ENCODE measurements at regions not wholly inside any gene's neighbourhood (a gene's known extent, or its start where the extent isn't known, plus 50 kb on each side); places are given as distances from the start of the nearest gene placed in this dataset.

GRCh38 chr4:162984621-162985020, 182.1 kb downstream of the NAF1 start:
- no peak overlapping the region for H3K9ac ChIP-seq (ENCODE audit: insufficient read depth in 1 of 2, low read length in 2 of 2)
- ATAC-seq (ENCODE audit: insufficient read depth, low FRiP score): no peak
- H3K4me3 ChIP-seq: no peak overlapping the region
- WGBS, 2 donors: 79 to 86% methylated on average over 18 of the region's 18 CpGs
- no peaks in the 10 kb centered on the region for H3K27me3 ChIP-seq (ENCODE audit: control insufficient read depth in 3 of 3, insufficient read depth in 3 of 3, low read length in 2 of 3)
- H3K9me3 ChIP-seq (ENCODE audit: control insufficient read depth in 4 of 4, insufficient read depth in 3 of 4, low read length in 3 of 4): no peaks in the 10 kb centered on the region
- H3K27ac ChIP-seq (ENCODE audit: low read depth in 1 of 2, low read length in 1 of 2): no peak overlapping the region
- H3K36me3 ChIP-seq (ENCODE audit: control insufficient read depth in 4 of 4, insufficient read depth in 4 of 4, low read length in 4 of 4): no peaks in the 10 kb centered on the region
- no peaks in the 10 kb centered on the region for H3K4me1 ChIP-seq (ENCODE audit: control insufficient read depth in 5 of 5, insufficient read depth in 5 of 5, low read length in 5 of 5)
- no peak for DNase-seq
- no peak for TF ChIP-seq CTCF (IDR thresholded peaks at IDR 0.05; ENCODE audit: control extremely low read depth, extremely low read depth)

GRCh38 chr4:162981823-162982222, 184.9 kb downstream of the NAF1 start:
- WGBS, 2 donors: 86 to 93% methylated on average over 2 of the region's 2 CpGs
- no peaks in the 10 kb centered on the region for H3K4me1 ChIP-seq (ENCODE audit: control insufficient read depth in 5 of 5, insufficient read depth in 5 of 5, low read length in 5 of 5)
- TF ChIP-seq CTCF (IDR thresholded peaks at IDR 0.05; ENCODE audit: control extremely low read depth, extremely low read depth): no peak

GRCh38 chr4:162978398-162978797, 188.3 kb downstream of the NAF1 start:
- 89 to 92% methylated on average over 2 of the region's 2 CpGs for WGBS, 2 donors
- Histone ChIP-seq H3K27me3 (ENCODE audit: control insufficient read depth in 3 of 3, insufficient read depth in 3 of 3, low read length in 2 of 3) (no peaks in the 10 kb centered on the region), H3K9ac (ENCODE audit: insufficient read depth in 1 of 2, low read length in 2 of 2) (no peak overlapping the region), H3K4me3 (no peak overlapping the region), H3K27ac (ENCODE audit: low read depth in 1 of 2, low read length in 1 of 2) (no peak overlapping the region), H3K9me3 (ENCODE audit: control insufficient read depth in 4 of 4, insufficient read depth in 3 of 4, low read length in 3 of 4) (no peaks in the 10 kb centered on the region), H3K36me3 (ENCODE audit: control insufficient read depth in 4 of 4, insufficient read depth in 4 of 4, low read length in 4 of 4) (no peaks in the 10 kb centered on the region), H3K4me1 (ENCODE audit: control insufficient read depth in 5 of 5, insufficient read depth in 5 of 5, low read length in 5 of 5) (no peaks in the 10 kb centered on the region)
- no peak for ATAC-seq (ENCODE audit: insufficient read depth, low FRiP score)
- DNase-seq: no peak
- no peak for TF ChIP-seq CTCF (IDR thresholded peaks at IDR 0.05; ENCODE audit: control extremely low read depth, extremely low read depth)

More at GRCh38 chr4:162981823-162982222, 184.9 kb downstream of the NAF1 start:
- H3K27ac ChIP-seq (ENCODE audit: low read depth in 1 of 2, low read length in 1 of 2): no peak overlapping the region
- ATAC-seq (ENCODE audit: insufficient read depth, low FRiP score): no peak
- H3K36me3 ChIP-seq (ENCODE audit: control insufficient read depth in 4 of 4, insufficient read depth in 4 of 4, low read length in 4 of 4): no peaks in the 10 kb centered on the region
- H3K9me3 ChIP-seq (ENCODE audit: control insufficient read depth in 4 of 4, insufficient read depth in 3 of 4, low read length in 3 of 4): no peaks in the 10 kb centered on the region
- no peak overlapping the region for H3K4me3 ChIP-seq
- H3K27me3 ChIP-seq (ENCODE audit: control insufficient read depth in 3 of 3, insufficient read depth in 3 of 3, low read length in 2 of 3): no peaks in the 10 kb centered on the region
- H3K9ac ChIP-seq (ENCODE audit: insufficient read depth in 1 of 2, low read length in 2 of 2): no peak overlapping the region
- DNase-seq: no peak

- Histone ChIP-seq H3K36me3 (ENCODE audit: control insufficient read depth in 4 of 4, insufficient read depth in 4 of 4, low read length in 4 of 4) (no peaks in the 10 kb centered on the region), H3K9ac (ENCODE audit: insufficient read depth in 1 of 2, low read length in 2 of 2) (no peak overlapping the region), H3K4me1 (ENCODE audit: control insufficient read depth in 5 of 5, insufficient read depth in 5 of 5, low read length in 5 of 5) (no peaks in the 10 kb centered on the region), H3K27me3 (ENCODE audit: control insufficient read depth in 3 of 3, insufficient read depth in 3 of 3, low read length in 2 of 3) (no peaks in the 10 kb centered on the region), H3K4me3 (no peak overlapping the region), H3K27ac (ENCODE audit: low read depth in 1 of 2, low read length in 1 of 2) (no peak overlapping the region), H3K9me3 (ENCODE audit: control insufficient read depth in 4 of 4, insufficient read depth in 3 of 4, low read length in 3 of 4) (no peaks in the 10 kb centered on the region)
- TF ChIP-seq CTCF (IDR thresholded peaks at IDR 0.05; ENCODE audit: control extremely low read depth, extremely low read depth): no peak
- WGBS, 2 donors: 55 to 58% methylated on average over 2 of the region's 2 CpGs
- DNase-seq (no peak), ATAC-seq (ENCODE audit: insufficient read depth, low FRiP score) (no peak)
These were observed 188.9 kb downstream of the NAF1 start for GRCh38 chr4:162977788-162978187.

Data from lung (tissue), 11 donors.